ENCODE measurements at regions not wholly inside any gene's neighbourhood (a gene's known extent, or its start where the extent isn't known, plus 50 kb on each side); places are given as distances from the start of the nearest gene placed in this dataset.

DNA sequence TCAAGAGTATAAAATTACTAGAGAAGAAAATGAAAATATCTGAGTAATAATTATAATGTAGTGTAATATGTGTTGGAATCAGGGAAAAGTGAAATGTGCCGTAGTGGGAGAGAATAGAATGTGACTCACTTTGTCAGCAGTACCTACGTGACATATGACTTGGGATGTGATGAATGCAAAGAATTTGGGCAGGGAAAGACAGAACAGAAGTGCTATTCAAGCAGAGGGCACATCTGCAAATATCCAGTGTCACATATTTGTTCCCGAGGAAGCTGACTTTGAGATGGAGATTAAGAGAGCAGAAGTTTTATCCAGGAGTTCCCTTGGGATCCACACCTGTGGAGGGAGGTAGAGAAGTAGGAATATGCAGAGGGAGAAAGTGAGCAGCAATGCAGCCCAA, 69.3 kb upstream of the HS3ST1 start:
- TF ChIP-seq SMC3 (IDR thresholded peaks at IDR 0.05; ENCODE audit: low read depth, low read length) (no peak), POLR2A (IDR thresholded peaks at IDR 0.05; ENCODE audit: low read depth, low read length) (no peak)
- TF ChIP-seq, protein P1, sequence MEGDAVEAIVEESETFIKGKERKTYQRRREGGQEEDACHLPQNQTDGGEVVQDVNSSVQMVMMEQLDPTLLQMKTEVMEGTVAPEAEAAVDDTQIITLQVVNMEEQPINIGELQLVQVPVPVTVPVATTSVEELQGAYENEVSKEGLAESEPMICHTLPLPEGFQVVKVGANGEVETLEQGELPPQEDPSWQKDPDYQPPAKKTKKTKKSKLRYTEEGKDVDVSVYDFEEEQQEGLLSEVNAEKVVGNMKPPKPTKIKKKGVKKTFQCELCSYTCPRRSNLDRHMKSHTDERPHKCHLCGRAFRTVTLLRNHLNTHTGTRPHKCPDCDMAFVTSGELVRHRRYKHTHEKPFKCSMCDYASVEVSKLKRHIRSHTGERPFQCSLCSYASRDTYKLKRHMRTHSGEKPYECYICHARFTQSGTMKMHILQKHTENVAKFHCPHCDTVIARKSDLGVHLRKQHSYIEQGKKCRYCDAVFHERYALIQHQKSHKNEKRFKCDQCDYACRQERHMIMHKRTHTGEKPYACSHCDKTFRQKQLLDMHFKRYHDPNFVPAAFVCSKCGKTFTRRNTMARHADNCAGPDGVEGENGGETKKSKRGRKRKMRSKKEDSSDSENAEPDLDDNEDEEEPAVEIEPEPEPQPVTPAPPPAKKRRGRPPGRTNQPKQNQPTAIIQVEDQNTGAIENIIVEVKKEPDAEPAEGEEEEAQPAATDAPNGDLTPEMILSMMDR (conservative IDR thresholded peaks at IDR 0.05; ENCODE audit: low read depth, low read length) = no peak
